ENCODE measurements at regions not wholly inside any gene's neighbourhood (a gene's known extent, or its start where the extent isn't known, plus 50 kb on each side); places are given as distances from the start of the nearest gene placed in this dataset.
"Not testable (repeated sequence)": the region's sequence is repeated elsewhere in the genome, so short reads cannot be mapped to it uniquely, and the experiment has no call there.

- DNase-seq (ENCODE audit: low read depth), result no peak
- H3K4me3 ChIP-seq (ENCODE audit: low read depth, low read length), result no peak overlapping the region
- TF ChIP-seq CTCF (IDR thresholded peaks at IDR 0.05; ENCODE audit: insufficient read depth, low read depth, low read length, missing control alignments), result no peak
These were observed 159.1 kb upstream of the TTC29 start for GRCh38 chr4:147104768-147105167.

- H3K4me3 ChIP-seq (ENCODE audit: low read depth, low read length), result no peak overlapping the region
- DNase-seq (ENCODE audit: low read depth), result no peak
- TF ChIP-seq CTCF (IDR thresholded peaks at IDR 0.05; ENCODE audit: insufficient read depth, low read depth, low read length, missing control alignments), result no peak
These were observed 162.7 kb upstream of the TTC29 start for GRCh38 chr4:147108409-147108808.

GRCh38 chr4:147109800-147110199 lies 164.1 kb upstream of the TTC29 start:
- H3K4me3 ChIP-seq (ENCODE audit: low read depth, low read length), result no peak overlapping the region
- TF ChIP-seq CTCF (IDR thresholded peaks at IDR 0.05; ENCODE audit: insufficient read depth, low read depth, low read length, missing control alignments), result no peak
- no peak for DNase-seq (ENCODE audit: low read depth)

GRCh38 chr4:147110473-147111367 lies 165.1 kb upstream of the TTC29 start:
- peak; percentile 40 for DNase-seq (ENCODE audit: low read depth)
- H3K4me3 ChIP-seq (ENCODE audit: low read depth, low read length), result no peak overlapping the region
- no peak for TF ChIP-seq CTCF (IDR thresholded peaks at IDR 0.05; ENCODE audit: insufficient read depth, low read depth, low read length, missing control alignments)

- DNase-seq (ENCODE audit: low read depth), result peak; percentile 8
- H3K4me3 ChIP-seq (ENCODE audit: low read depth, low read length), result not testable (repeated sequence)
These were observed 166.5 kb upstream of the TTC29 start for GRCh38 chr4:147112196-147112595.

GRCh38 chr4:147117431-147117830 lies 171.8 kb upstream of the TTC29 start:
- DNase-seq (ENCODE audit: low read depth), result no peak
- TF ChIP-seq CTCF (IDR thresholded peaks at IDR 0.05; ENCODE audit: insufficient read depth, low read depth, low read length, missing control alignments), result no peak
- H3K4me3 ChIP-seq (ENCODE audit: low read depth, low read length), result no peak overlapping the region

- H3K4me3 ChIP-seq (ENCODE audit: low read depth, low read length), result no peak overlapping the region
- DNase-seq (ENCODE audit: low read depth), result peak; percentile 75
- no peak for TF ChIP-seq CTCF (IDR thresholded peaks at IDR 0.05; ENCODE audit: insufficient read depth, low read depth, low read length, missing control alignments)
These were observed 172.9 kb upstream of the TTC29 start for GRCh38 chr4:147118528-147118927.
